Parathyroid adenoma (tissue), 2 donors: ENCODE measurements at regions not wholly inside any gene's neighbourhood (a gene's known extent, or its start where the extent isn't known, plus 50 kb on each side); places are given as distances from the start of the nearest gene placed in this dataset.

Source experiments
- H2AFZ ChIP-seq: fragments of 300-600 bp; sonication (generic); one replicate; pipeline ENCODE4 v1.7.0; 2017; ENCODE audit warnings: antibody characterized with exemption, mild to moderate bottlenecking
- H3K27ac ChIP-seq: fragments of 300-600 bp; sonication (generic); one replicate; pipeline ENCODE4 v1.7.0; 2017
- H3K27me3 ChIP-seq: fragments of 300-600 bp; sonication (generic); one replicate; pipeline ENCODE4 v1.7.0; 2017; ENCODE audit warnings: low read length; ENCODE audit not compliant: control insufficient read depth, insufficient read depth
- H3K36me3 ChIP-seq: fragments of 300-600 bp; sonication (generic); one replicate; pipeline ENCODE4 v1.7.0; 2017; ENCODE audit warnings: low read length; ENCODE audit not compliant: control insufficient read depth, insufficient read depth
- H3K4me1 ChIP-seq: fragments of 300-600 bp; sonication (generic); one replicate; pipeline ENCODE4 v1.7.0; 2017; ENCODE audit warnings: control low read depth
- H3K4me2 ChIP-seq: fragments of 300-600 bp; sonication (generic); one replicate; pipeline ENCODE4 v1.7.0; 2017; ENCODE audit warnings: low read length
- H3K4me3 ChIP-seq: fragments of 300-600 bp; sonication (generic); one replicate; pipeline ENCODE4 v1.7.0; 2017; ENCODE audit warnings: low read depth, low read length
- H3K79me2 ChIP-seq: fragments of 300-600 bp; sonication (generic); one replicate; pipeline ENCODE4 v1.7.0; 2017; ENCODE audit warnings: control low read depth
- H3K9ac ChIP-seq: fragments of 300-600 bp; sonication (generic); one replicate; pipeline ENCODE4 v1.7.0; 2017; ENCODE audit warnings: mild to moderate bottlenecking
- H3K9me3 ChIP-seq: fragments of 300-600 bp; sonication (generic); one replicate; pipeline ENCODE4 v1.7.0; 2017; ENCODE audit warnings: low read length; ENCODE audit not compliant: control insufficient read depth
- CTCF ChIP-seq: fragments of 300-600 bp; sonication (generic); IDR thresholded peaks from one replicate; pipeline ENCODE4 v1.7.0; 2017; ENCODE audit warnings: antibody characterized with exemption, mild to moderate bottlenecking
- donor health status: primary hyperparathyroidism.

- H3K79me2 ChIP-seq, result no peaks in the 10 kb centered on the region
- no peak for TF ChIP-seq CTCF
- H2AFZ ChIP-seq, result no peak overlapping the region
- H3K4me1 ChIP-seq, result no peaks in the 10 kb centered on the region
- no peak overlapping the region for H3K4me2 ChIP-seq
- H3K9me3 ChIP-seq, result no peaks in the 10 kb centered on the region
- no peak overlapping the region for H3K9ac ChIP-seq
- no peaks in the 10 kb centered on the region for H3K36me3 ChIP-seq
- no peak overlapping the region for H3K4me3 ChIP-seq
- no peak overlapping the region for H3K27ac ChIP-seq
- H3K27me3 ChIP-seq, result no peaks in the 10 kb centered on the region
Observed at GRCh38 chr21:39107739-39108138, 75.5 kb downstream of the PSMG1 start.

- H3K79me2 ChIP-seq, result no peaks in the 10 kb centered on the region
- no peak for TF ChIP-seq CTCF
- no peaks in the 10 kb centered on the region for H3K36me3 ChIP-seq
- H3K27ac ChIP-seq, result no peak overlapping the region
- no peak overlapping the region for H3K4me2 ChIP-seq
- no peak overlapping the region for H2AFZ ChIP-seq
- no peak overlapping the region for H3K9ac ChIP-seq
- H3K9me3 ChIP-seq, result no peaks in the 10 kb centered on the region
- no peaks in the 10 kb centered on the region for H3K4me1 ChIP-seq
- no peaks in the 10 kb centered on the region for H3K27me3 ChIP-seq
- H3K4me3 ChIP-seq, result no peak overlapping the region
Observed at GRCh38 chr21:39106881-39107462, 76.3 kb downstream of the PSMG1 start.

- Histone ChIP-seq H3K79me2 (no peaks in the 10 kb centered on the region), H2AFZ (no peak overlapping the region), H3K27ac (no peak overlapping the region), H3K27me3 (no peaks in the 10 kb centered on the region), H3K9ac (no peak overlapping the region), H3K4me2 (no peak overlapping the region), H3K4me3 (no peak overlapping the region), H3K4me1 (no peaks in the 10 kb centered on the region), H3K9me3 (no peaks in the 10 kb centered on the region), H3K36me3 (no peaks in the 10 kb centered on the region)
- no peak for TF ChIP-seq CTCF
Observed at GRCh38 chr21:39105836-39106235, 77.4 kb downstream of the PSMG1 start.

- Histone ChIP-seq H3K27ac (no peak overlapping the region), H3K9ac (no peak overlapping the region), H3K4me3 (no peak overlapping the region), H3K9me3 (no peaks in the 10 kb centered on the region), H3K36me3 (no peaks in the 10 kb centered on the region), H3K4me2 (no peak overlapping the region), H3K27me3 (no peaks in the 10 kb centered on the region), H3K79me2 (no peaks in the 10 kb centered on the region), H2AFZ (no peak overlapping the region), H3K4me1 (no peaks in the 10 kb centered on the region)
- no peak for TF ChIP-seq CTCF
Observed at GRCh38 chr21:39105341-39105765, 77.9 kb downstream of the PSMG1 start.

GRCh38 chr21:39104911-39105310 is 78.3 kb downstream of the PSMG1 start:
- no peak overlapping the region for H3K9ac ChIP-seq
- no peak for TF ChIP-seq CTCF
- H3K9me3 ChIP-seq, result no peaks in the 10 kb centered on the region
- H3K4me2 ChIP-seq, result no peak overlapping the region
- no peak overlapping the region for H3K4me3 ChIP-seq
- H3K27ac ChIP-seq, result no peak overlapping the region
- H3K79me2 ChIP-seq, result no peaks in the 10 kb centered on the region
- H3K27me3 ChIP-seq, result no peaks in the 10 kb centered on the region
- H3K36me3 ChIP-seq, result no peaks in the 10 kb centered on the region
- no peaks in the 10 kb centered on the region for H3K4me1 ChIP-seq
- H2AFZ ChIP-seq, result no peak overlapping the region
